Spinal cord (tissue), 9 donors: ENCODE measurements at regions not wholly inside any gene's neighbourhood (a gene's known extent, or its start where the extent isn't known, plus 50 kb on each side); places are given as distances from the start of the nearest gene placed in this dataset.
A peak's percentile ranks its signal among the peaks of the same experiment; 100 is the strongest.

Source experiments
- DNase-seq, 6 donors: peaks; one replicate each; pipeline versions ENCODE4 v3.0.0 to v3.0.0-alpha.2; 2013 to 2015; ENCODE audit warnings: low spot score in 6 of 6, low read depth in 4 of 6
- H3K27ac ChIP-seq: one replicate; pipeline ENCODE4 v1.5.1; 2013; ENCODE audit warnings: low read depth, low read length, control low read depth
- H3K27me3 ChIP-seq: one replicate; pipeline ENCODE4 v1.6.1; 2013; ENCODE audit warnings: low read length; ENCODE audit not compliant: control insufficient read depth, insufficient read depth
- H3K36me3 ChIP-seq: one replicate; pipeline ENCODE4 v1.6.1; 2013; ENCODE audit warnings: low read length; ENCODE audit not compliant: control insufficient read depth, insufficient read depth
- H3K4me1 ChIP-seq: one replicate; pipeline ENCODE4 v1.6.1; 2013; ENCODE audit warnings: low read length; ENCODE audit not compliant: control insufficient read depth, insufficient read depth
- H3K4me3 ChIP-seq: one replicate; pipeline ENCODE4 v1.5.1; 2013; ENCODE audit warnings: low read depth, low read length, control low read depth
- H3K9me3 ChIP-seq: one replicate; pipeline ENCODE4 v1.6.1; 2013; ENCODE audit warnings: low read length; ENCODE audit not compliant: control insufficient read depth, insufficient read depth
- WGBS: methylation state at CpG from one replicate; pipeline ENCODE4 v1.1.5; 2013; ENCODE audit warnings: missing lambda C conversion rate; ENCODE audit not compliant: insufficient coverage; 5-methylcytosine and 5-hydroxymethylcytosine counted together
- donor health status: healthy.

DNA sequence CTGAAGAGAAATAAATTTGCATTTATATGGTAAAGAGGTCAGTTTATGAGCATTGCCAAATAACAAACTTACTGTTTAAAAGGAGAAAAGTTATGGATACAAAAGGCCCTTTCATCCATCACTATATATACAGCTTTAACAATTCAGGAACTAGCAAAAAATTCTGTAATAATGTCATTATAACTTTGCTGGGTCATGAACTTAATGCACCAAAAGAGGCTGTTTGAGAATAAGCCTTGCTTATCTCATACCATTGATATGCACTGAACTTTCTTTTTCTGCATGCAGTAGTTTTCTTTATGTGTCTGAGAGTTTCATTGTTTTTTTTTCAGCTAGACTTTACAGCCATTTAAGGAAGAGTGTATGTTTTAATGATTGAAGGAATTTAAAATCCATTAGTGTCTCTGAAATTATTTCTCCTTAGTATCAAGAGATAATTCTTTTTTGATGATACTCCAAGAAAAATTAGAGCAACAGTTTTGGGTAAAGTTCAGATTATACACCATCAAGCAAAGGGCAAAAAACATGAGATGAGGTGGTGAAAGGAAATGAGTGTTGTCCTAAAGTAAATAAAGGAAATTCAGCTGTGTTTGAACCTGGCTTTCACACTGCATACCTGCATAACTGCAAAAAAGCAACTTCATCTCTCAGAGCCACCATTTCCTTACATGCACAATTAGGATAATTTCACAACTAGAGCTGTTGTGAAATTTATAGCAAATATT lies 188.2 kb upstream of the ANO3 start:
- H3K27ac ChIP-seq = no peak overlapping the region
- no peaks in the 10 kb centered on the region for H3K36me3 ChIP-seq
- no peak for DNase-seq
- no peaks in the 10 kb centered on the region for H3K27me3 ChIP-seq
- no peak overlapping the region for H3K4me3 ChIP-seq
- H3K9me3 ChIP-seq = no peaks in the 10 kb centered on the region
- H3K4me1 ChIP-seq = no peaks in the 10 kb centered on the region

DNA sequence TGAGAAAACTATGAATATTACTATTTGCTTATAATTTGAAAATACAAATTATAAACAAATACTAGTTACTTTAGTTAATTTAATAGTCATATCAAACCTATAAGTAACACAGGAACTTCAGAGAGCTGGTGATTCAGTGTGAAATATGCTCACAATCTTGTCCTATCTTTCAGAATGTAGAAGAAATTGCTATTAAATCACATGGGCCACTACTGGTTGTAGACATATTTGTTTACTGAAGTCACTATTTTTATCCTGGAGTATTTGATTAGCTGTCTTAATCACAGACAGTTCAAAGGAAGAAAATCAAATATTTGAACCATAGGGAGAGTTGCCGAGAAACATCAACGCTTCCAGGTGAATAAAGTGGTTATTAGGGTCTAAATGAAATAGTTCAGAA lies 187.6 kb upstream of the ANO3 start:
- Histone ChIP-seq H3K27me3 (no peaks in the 10 kb centered on the region), H3K4me3 (no peak overlapping the region), H3K36me3 (no peaks in the 10 kb centered on the region), H3K4me1 (no peaks in the 10 kb centered on the region), H3K27ac (no peak overlapping the region), H3K9me3 (no peaks in the 10 kb centered on the region)
- WGBS = no CpG with 5 or more reads among the region's 2 CpGs
- DNase-seq = no peak

DNA sequence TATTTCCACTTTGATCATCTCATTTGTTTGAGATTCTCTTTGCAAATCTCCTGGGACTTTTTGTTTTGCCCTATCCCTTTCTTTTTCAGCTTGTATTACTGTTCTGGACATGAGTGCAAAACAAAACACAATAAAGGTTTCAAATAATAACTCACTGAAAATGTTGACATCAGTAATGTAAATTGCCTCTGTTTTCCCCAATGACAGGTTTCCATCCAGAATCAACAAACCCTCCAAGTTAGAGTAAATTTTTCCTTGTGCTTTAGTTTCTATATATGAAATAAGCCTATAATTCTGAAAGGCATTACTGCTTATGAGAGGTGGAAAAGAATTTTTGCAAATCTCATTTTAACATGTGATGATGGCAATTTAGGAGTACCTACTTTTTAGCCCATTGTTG lies 187.0 kb upstream of the ANO3 start:
- DNase-seq = no peak
- H3K36me3 ChIP-seq = no peaks in the 10 kb centered on the region
- H3K4me1 ChIP-seq = no peaks in the 10 kb centered on the region
- no peak overlapping the region for H3K4me3 ChIP-seq
- no peaks in the 10 kb centered on the region for H3K27me3 ChIP-seq
- no peak overlapping the region for H3K27ac ChIP-seq
- no peaks in the 10 kb centered on the region for H3K9me3 ChIP-seq

DNA sequence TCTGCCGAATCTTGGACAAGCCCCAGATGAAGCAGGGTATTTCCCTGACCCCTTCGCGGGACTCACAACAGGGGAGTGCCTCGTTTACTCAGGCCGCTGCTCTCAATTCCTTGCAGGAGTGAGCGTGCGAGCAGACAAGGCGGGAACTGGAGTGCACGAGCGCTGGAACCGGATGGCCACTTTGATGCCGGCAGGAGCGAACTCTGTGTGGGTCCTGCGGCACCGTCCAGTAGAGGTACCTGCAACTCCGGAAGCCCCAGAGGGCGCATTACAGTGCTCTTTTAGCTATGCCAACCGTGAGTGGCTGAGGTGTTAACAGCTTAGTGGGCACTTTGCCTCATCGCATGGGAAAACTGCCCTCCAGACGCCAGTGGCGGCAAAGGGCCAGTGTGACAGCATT lies 182.3 kb upstream of the ANO3 start:
- H3K27ac ChIP-seq = no peak overlapping the region
- no peaks in the 10 kb centered on the region for H3K9me3 ChIP-seq
- DNase-seq = no peak
- WGBS = 95% methylated on average over 21 of the region's 21 CpGs
- H3K4me3 ChIP-seq = no peak overlapping the region
- no peaks in the 10 kb centered on the region for H3K27me3 ChIP-seq
- no peaks in the 10 kb centered on the region for H3K4me1 ChIP-seq
- H3K36me3 ChIP-seq = no peaks in the 10 kb centered on the region

DNA sequence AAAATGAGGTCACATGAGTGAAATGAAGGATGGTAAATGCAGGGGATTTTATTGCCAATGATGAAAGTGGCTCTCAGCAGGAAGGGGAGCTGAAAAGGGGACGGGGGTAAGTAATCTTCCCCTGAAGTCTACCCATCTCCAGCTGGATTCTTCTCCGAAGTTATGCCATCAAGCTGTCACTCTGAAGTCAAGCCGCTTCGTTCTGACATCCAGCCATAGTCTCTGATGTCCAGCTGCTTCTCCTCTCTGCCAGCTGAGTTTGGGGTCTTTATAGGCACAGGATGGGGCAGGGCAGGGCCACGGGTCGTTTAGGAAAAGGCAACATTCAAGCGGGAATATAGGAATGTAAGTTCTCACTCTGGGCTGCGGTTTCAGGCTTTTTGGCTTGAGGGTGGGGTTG lies 181.9 kb upstream of the ANO3 start:
- Histone ChIP-seq H3K27me3 (no peaks in the 10 kb centered on the region), H3K36me3 (no peaks in the 10 kb centered on the region), H3K9me3 (no peaks in the 10 kb centered on the region), H3K4me3 (no peak overlapping the region), H3K4me1 (no peaks in the 10 kb centered on the region), H3K27ac (no peak overlapping the region)
- no peak for DNase-seq
- WGBS = 93% methylated on average over 2 of the region's 8 CpGs

DNA sequence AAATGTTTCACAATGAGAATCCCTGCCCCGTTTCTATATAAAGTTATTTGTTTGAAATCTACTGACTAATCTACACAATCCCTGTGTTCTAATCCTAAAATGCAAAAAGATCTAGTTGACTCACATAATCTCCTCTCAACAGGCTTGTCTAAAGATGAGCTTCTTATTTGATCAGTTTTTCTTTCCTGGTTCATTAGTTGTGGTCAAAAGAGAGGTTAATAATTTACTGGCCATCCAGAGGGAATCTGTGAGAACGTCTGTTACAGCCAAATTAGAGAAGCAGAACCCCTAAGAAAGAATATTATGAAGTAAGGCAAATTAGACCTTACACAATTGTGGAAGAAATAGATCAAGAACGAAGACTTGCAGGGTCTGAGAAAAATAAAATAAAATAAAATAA lies 173.7 kb upstream of the ANO3 start:
- Histone ChIP-seq H3K4me1 (no peaks in the 10 kb centered on the region), H3K27ac (no peak overlapping the region), H3K4me3 (no peak overlapping the region), H3K36me3 (no peaks in the 10 kb centered on the region), H3K9me3 (no peaks in the 10 kb centered on the region), H3K27me3 (no peaks in the 10 kb centered on the region)
- WGBS = no CpG with 5 or more reads among the region's 3 CpGs
- no peak for DNase-seq

DNA sequence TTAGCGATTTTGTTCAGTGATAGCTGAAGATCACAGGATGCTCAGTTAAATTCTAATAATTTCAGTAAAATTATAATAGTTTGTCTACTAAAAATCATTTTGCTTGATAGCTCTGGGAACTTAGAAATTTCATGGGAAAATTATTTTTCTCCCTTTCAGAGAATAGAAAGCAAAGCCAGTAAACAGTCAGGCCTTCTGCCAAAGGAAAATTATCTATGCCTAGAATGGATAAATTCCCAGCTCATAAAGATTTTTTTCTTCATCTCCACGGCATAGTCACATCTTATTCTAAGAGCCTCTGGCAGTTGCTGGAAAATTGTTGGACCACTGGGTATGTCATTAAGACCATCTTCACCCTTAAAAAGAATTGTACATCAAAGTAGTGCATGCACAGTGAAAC lies 169.6 kb upstream of the ANO3 start:
- Histone ChIP-seq H3K27ac (no peak overlapping the region), H3K4me1 (no peaks in the 10 kb centered on the region), H3K9me3 (no peaks in the 10 kb centered on the region), H3K4me3 (no peak overlapping the region), H3K36me3 (no peaks in the 10 kb centered on the region), H3K27me3 (no peaks in the 10 kb centered on the region)
- peak in 1 of 6 donors; percentile 16 for DNase-seq
- no CpG with 5 or more reads among the region's 2 CpGs for WGBS

DNA sequence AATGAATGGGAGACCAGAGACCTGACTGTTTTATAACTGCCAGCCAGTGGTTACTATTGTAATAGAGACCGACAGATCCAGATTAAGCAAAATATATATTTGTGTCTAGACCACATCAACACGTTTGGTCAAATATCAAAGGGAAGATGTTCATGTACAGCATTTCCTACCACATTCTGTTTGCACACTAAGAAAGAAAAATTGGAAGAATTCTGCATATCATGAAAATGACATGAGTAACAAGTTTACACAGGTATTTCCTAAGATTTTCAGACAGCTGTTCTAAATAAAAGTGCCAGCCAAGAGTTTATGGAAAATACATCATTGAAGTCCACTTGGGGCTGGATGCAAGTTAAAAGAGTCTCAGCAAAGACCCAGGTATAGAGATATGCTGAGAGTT lies 145.5 kb upstream of the ANO3 start:
- Histone ChIP-seq H3K36me3 (no peaks in the 10 kb centered on the region), H3K4me1 (no peaks in the 10 kb centered on the region), H3K27me3 (no peaks in the 10 kb centered on the region), H3K9me3 (no peaks in the 10 kb centered on the region), H3K27ac (no peak overlapping the region), H3K4me3 (no peak overlapping the region)
- WGBS = 100% methylated on average over 1 of the region's 2 CpGs
- no peak for DNase-seq

DNA sequence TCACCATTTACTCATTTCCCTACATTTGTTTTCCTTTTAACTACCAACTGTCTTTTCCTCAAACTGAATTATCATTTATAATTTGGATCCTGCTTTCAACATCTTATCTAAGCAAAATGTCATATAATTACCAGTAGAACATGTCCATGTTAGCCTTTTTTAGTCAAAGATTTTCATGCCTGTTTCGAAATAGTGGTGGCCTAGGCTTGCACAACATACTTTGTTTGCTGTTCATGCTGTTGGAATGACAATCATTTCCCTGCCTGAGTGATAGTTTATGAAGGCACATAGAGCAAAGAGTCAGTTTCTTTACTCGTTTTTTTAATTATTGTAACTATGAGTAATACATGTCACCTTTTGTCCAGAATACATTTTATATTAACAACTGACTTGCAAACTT lies 144.3 kb upstream of the ANO3 start:
- WGBS = 100% methylated on average over 1 of the region's 2 CpGs
- Histone ChIP-seq H3K27ac (no peak overlapping the region), H3K27me3 (no peaks in the 10 kb centered on the region), H3K4me1 (no peaks in the 10 kb centered on the region), H3K4me3 (no peak overlapping the region), H3K9me3 (no peaks in the 10 kb centered on the region), H3K36me3 (no peaks in the 10 kb centered on the region)
- DNase-seq = no peak

DNA sequence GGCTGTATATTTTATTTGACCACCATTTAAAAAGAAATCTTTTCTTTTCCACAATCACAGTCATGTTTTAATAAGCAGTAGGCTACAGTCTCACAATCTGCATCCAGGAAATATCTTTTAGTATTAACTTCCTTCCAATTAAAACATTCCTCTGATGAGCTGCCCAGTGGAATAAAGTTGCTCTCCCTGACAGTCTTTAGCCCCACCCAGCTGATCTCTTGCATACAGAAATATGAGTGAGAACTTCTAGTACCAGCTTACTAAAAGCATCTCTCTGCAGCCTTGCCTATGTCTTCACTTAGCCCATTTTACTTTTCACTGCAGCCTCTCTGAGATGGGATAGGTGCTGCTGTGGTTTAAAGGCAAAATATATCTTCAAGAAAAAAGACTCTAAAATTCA lies 143.4 kb upstream of the ANO3 start:
- DNase-seq = peak in 1 of 6 donors; percentile 10
- no peaks in the 10 kb centered on the region for H3K36me3 ChIP-seq
- no peaks in the 10 kb centered on the region for H3K27me3 ChIP-seq
- no peak overlapping the region for H3K4me3 ChIP-seq
- no peaks in the 10 kb centered on the region for H3K9me3 ChIP-seq
- no peak overlapping the region for H3K27ac ChIP-seq
- H3K4me1 ChIP-seq = no peaks in the 10 kb centered on the region
